Common myeloid progenitor, CD34-positive (primary cell): ENCODE measurements at regions not wholly inside any gene's neighbourhood (a gene's known extent, or its start where the extent isn't known, plus 50 kb on each side); places are given as distances from the start of the nearest gene placed in this dataset.
"Not testable (repeated sequence)": the region's sequence is repeated elsewhere in the genome, so short reads cannot be mapped to it uniquely, and the experiment has no call there.

Source experiments
- CTCF ChIA-PET: fragments of 350-600 bp; sonication (Branson Sonifier 250); formaldehyde crosslinking; loops from one replicate; lab custom pipeline; 2021; ENCODE audit warnings: antibody characterized with exemption; lab: Charles Lee
- POLR2A ChIA-PET: fragments of 350-600 bp; sonication (Branson Sonifier 250); formaldehyde crosslinking; loops from one replicate; lab custom pipeline; 2021; ENCODE audit warnings: antibody characterized with exemption; lab: Charles Lee
- DNase-seq, 3 donors: peaks; one replicate each; pipeline versions ENCODE4 v3.0.0 to v3.0.0-alpha.2; 2013
- H3K27ac ChIP-seq, 2 experiments: 1 replicate in 1 of 2; 2 replicates in 1 of 2; pipeline ENCODE4 v1.7.0; 2013; ENCODE audit warnings: inconsistent platforms in 2 of 2, low read length in 2 of 2, mild to moderate bottlenecking in 2 of 2, low read depth in 1 of 2, moderate library complexity in 1 of 2; ENCODE audit not compliant: severe bottlenecking in 2 of 2, insufficient read depth in 1 of 2, poor library complexity in 1 of 2
- H3K27me3 ChIP-seq, 5 experiments: replicated peaks in 2 of 5; 1 replicate in 3 of 5; 2 replicates in 2 of 5; pipeline versions ENCODE4 v1.6.1 to v1.7.0; 2013; ENCODE audit warnings: low read length in 4 of 5, mild to moderate bottlenecking in 2 of 5, moderate library complexity in 2 of 5, inconsistent platforms in 1 of 5; ENCODE audit not compliant: insufficient read depth in 5 of 5, control insufficient read depth in 4 of 5
- H3K36me3 ChIP-seq, 4 experiments: 1 replicate in 2 of 4; 2 replicates in 2 of 4; pipeline versions ENCODE4 v1.6.1 to v1.7.0; 2013; ENCODE audit warnings: low read length in 3 of 4, control low read depth in 1 of 4, mild to moderate bottlenecking in 1 of 4; ENCODE audit not compliant: control insufficient read depth in 4 of 4, insufficient read depth in 4 of 4
- H3K4me1 ChIP-seq, 4 experiments: 1 replicate in 3 of 4; 2 replicates in 1 of 4; pipeline versions ENCODE4 v1.6.1 to v1.7.1; 2013; ENCODE audit warnings: low read length in 3 of 4, mild to moderate bottlenecking in 3 of 4, control low read depth in 1 of 4, inconsistent platforms in 1 of 4, moderate library complexity in 1 of 4; ENCODE audit not compliant: control insufficient read depth in 4 of 4, insufficient read depth in 4 of 4; ENCODE audit errors: control extremely low read depth in 1 of 4
- H3K4me3 ChIP-seq, 7 experiments: 1 replicate in 4 of 7; 2 replicates in 3 of 7; pipeline versions ENCODE4 v1.5.1 to v1.7.0; 2013; ENCODE audit warnings: mild to moderate bottlenecking in 7 of 7, low read length in 6 of 7, moderate library complexity in 6 of 7, inconsistent platforms in 2 of 7, low read depth in 2 of 7, control low read depth in 1 of 7; ENCODE audit not compliant: insufficient read depth in 4 of 7, control insufficient read depth in 1 of 7; ENCODE audit errors: extremely low read depth in 1 of 7
- H3K9me3 ChIP-seq, 5 experiments: 1 replicate in 4 of 5; 2 replicates in 1 of 5; pipeline versions ENCODE4 v1.6.1 to v1.7.1; 2013; ENCODE audit warnings: low read length in 4 of 5, mild to moderate bottlenecking in 2 of 5, inconsistent platforms in 1 of 5, low read depth in 1 of 5, moderate library complexity in 1 of 5; ENCODE audit not compliant: control insufficient read depth in 4 of 5, insufficient read depth in 2 of 5; ENCODE audit errors: control extremely low read depth in 1 of 5
- WGBS: methylation state at CpG from one replicate; pipeline ENCODE4 v1.1.5; 2013; ENCODE audit not compliant: insufficient coverage; 5-methylcytosine and 5-hydroxymethylcytosine counted together

GRCh38 chr7:114151777-114152176, 233.0 kb upstream of the PPP1R3A start:
- Histone ChIP-seq H3K4me3 (no peak overlapping the region), H3K9me3 (no peaks in the 10 kb centered on the region), H3K36me3 (no peaks in the 10 kb centered on the region), H3K4me1 (peaks cover 0 to 3% (median under 1%) of the 10 kb centered on the region in 4 experiments), H3K27me3 (no peaks in the 10 kb centered on the region), H3K27ac (no peak overlapping the region)
- ChIA-PET POLR2A (no interaction called here), CTCF (no interaction called here)
- peak in 1 of 3 donors; percentile 7 for DNase-seq
- WGBS = no CpG with 5 or more reads among the region's 3 CpGs

- Histone ChIP-seq H3K4me3 (no peak overlapping the region), H3K9me3 (no peaks in the 10 kb centered on the region), H3K27ac (no peak overlapping the region), H3K36me3 (no peaks in the 10 kb centered on the region), H3K27me3 (no peaks in the 10 kb centered on the region), H3K4me1 (peaks cover 0 to 3% (median under 1%) of the 10 kb centered on the region in 4 experiments)
- CTCF ChIA-PET = no interaction called here
- POLR2A ChIA-PET = no interaction called here
- no peak for DNase-seq
- no CpG with 5 or more reads among the region's 1 CpG for WGBS
Observed at GRCh38 chr7:114150689-114151088, 231.9 kb upstream of the PPP1R3A start.

- H3K27ac ChIP-seq = no peak overlapping the region
- H3K36me3 ChIP-seq = no peaks in the 10 kb centered on the region
- 0% methylated on average over 1 of the region's 3 CpGs for WGBS
- ChIA-PET POLR2A (no interaction called here), CTCF (no interaction called here)
- no peaks in the 10 kb centered on the region for H3K27me3 ChIP-seq
- H3K9me3 ChIP-seq = no peaks in the 10 kb centered on the region
- no peak overlapping the region for H3K4me3 ChIP-seq
- peak; percentile 16 to 80 (median 73) for DNase-seq
- peaks cover 0 to 3% (median under 1%) of the 10 kb centered on the region in 4 experiments for H3K4me1 ChIP-seq
Observed at GRCh38 chr7:114148779-114149178, 230.0 kb upstream of the PPP1R3A start.

- POLR2A ChIA-PET = no interaction called here
- WGBS = 51% methylated on average over 2 of the region's 3 CpGs
- no peak overlapping the region for H3K27ac ChIP-seq
- H3K9me3 ChIP-seq = no peaks in the 10 kb centered on the region
- H3K36me3 ChIP-seq = no peaks in the 10 kb centered on the region
- DNase-seq = no peak
- no peaks in the 10 kb centered on the region for H3K4me1 ChIP-seq
- H3K27me3 ChIP-seq = no peaks in the 10 kb centered on the region
- CTCF ChIA-PET = no interaction called here
- H3K4me3 ChIP-seq = no peak overlapping the region
Observed at GRCh38 chr7:114141415-114141814, 222.6 kb upstream of the PPP1R3A start.

- no peak overlapping the region for H3K27ac ChIP-seq
- no peak overlapping the region for H3K4me3 ChIP-seq
- no peak for DNase-seq
- no peaks in the 10 kb centered on the region for H3K27me3 ChIP-seq
- WGBS = 100% methylated on average over 1 of the region's 1 CpG
- H3K4me1 ChIP-seq = no peaks in the 10 kb centered on the region
- ChIA-PET POLR2A (no interaction called here), CTCF (no interaction called here)
- H3K36me3 ChIP-seq = no peaks in the 10 kb centered on the region
- no peaks in the 10 kb centered on the region for H3K9me3 ChIP-seq
Observed at GRCh38 chr7:114140561-114140960, 221.8 kb upstream of the PPP1R3A start.

GRCh38 chr7:114139690-114140089, 220.9 kb upstream of the PPP1R3A start:
- H3K27ac ChIP-seq, H3K36me3 ChIP-seq, POLR2A ChIA-PET, H3K27me3 ChIP-seq, H3K9me3 ChIP-seq, H3K4me3 ChIP-seq, H3K4me1 ChIP-seq, CTCF ChIA-PET, DNase-seq: not testable (repeated sequence)
- 96% methylated on average over 5 of the region's 5 CpGs for WGBS

GRCh38 chr7:114138587-114138986, 219.8 kb upstream of the PPP1R3A start:
- Histone ChIP-seq H3K4me3 (no peak overlapping the region), H3K27me3 (no peaks in the 10 kb centered on the region), H3K4me1 (no peaks in the 10 kb centered on the region), H3K9me3 (no peaks in the 10 kb centered on the region), H3K36me3 (no peaks in the 10 kb centered on the region), H3K27ac (no peak overlapping the region)
- no peak for DNase-seq
- CTCF ChIA-PET = no interaction called here
- POLR2A ChIA-PET = no interaction called here
- WGBS = 100% methylated on average over 4 of the region's 5 CpGs
